Prostate gland (tissue), 2 donors: ENCODE measurements at regions not wholly inside any gene's neighbourhood (a gene's known extent, or its start where the extent isn't known, plus 50 kb on each side); places are given as distances from the start of the nearest gene placed in this dataset.

Experiments used
- DNase-seq: peaks from one replicate; pipeline ENCODE4 v3.0.0-alpha.2; 2019; ENCODE audit warnings: low spot score
- H3K27ac ChIP-seq, 2 donors: fragments of 200-600 bp; sonication (generic); 2 replicates each; pipeline ENCODE4 v1.5.1; 2017 to 2019
- H3K27me3 ChIP-seq: fragments of 200-600 bp; sonication (generic); replicated peaks from 2 replicates; pipeline ENCODE4 v1.5.1; 2019; ENCODE audit not compliant: insufficient read depth
- H3K36me3 ChIP-seq, 2 donors: fragments of 200-600 bp; sonication (generic); 1 replicate in 1 of 2; 2 replicates in 1 of 2; pipeline versions ENCODE4 v1.5.1 to v1.8.1; 2017 to 2019
- H3K4me1 ChIP-seq: fragments of 200-600 bp; sonication (generic); replicated peaks from 2 replicates; pipeline ENCODE4 v1.5.1; 2019
- H3K4me3 ChIP-seq, 2 donors: fragments of 200-600 bp; sonication (generic); 2 replicates each; pipeline ENCODE4 v1.5.1; 2017 to 2019
- H3K9me3 ChIP-seq: fragments of 200-600 bp; sonication (generic); 2 replicates; pipeline ENCODE4 v1.5.1; 2017
- CTCF ChIP-seq, 4 experiments: fragments of 200-600 bp in 2 of 4; fragments of 450-650 bp in 2 of 4; sonication (generic) in 2 of 4; IDR thresholded peaks; 1 replicate in 3 of 4; 2 replicates in 1 of 4; pipeline ENCODE4 v1.5.1; 2016 to 2019; ENCODE audit warnings: antibody characterized with exemption in 4 of 4, mild to moderate bottlenecking in 2 of 4, moderate library complexity in 2 of 4
- POLR2A ChIP-seq: fragments of 450-650 bp; IDR thresholded peaks from one replicate; pipeline ENCODE4 v1.6.1; 2016; ENCODE audit warnings: antibody characterized with exemption, mild to moderate bottlenecking
- POLR2AphosphoS5 ChIP-seq: sonication (generic); formaldehyde crosslinking; IDR thresholded peaks from one replicate; pipeline ENCODE4 v1.6.1; 2017; ENCODE audit warnings: antibody characterized with exemption
- WGBS: methylation state at CpG from one replicate; pipeline ENCODE4 v1.1.5; 2018; 5-methylcytosine and 5-hydroxymethylcytosine counted together
- intact Hi-C: fragments of 100-400 bp; cut with DNase I; formaldehyde crosslinking; loops from one replicate; pipeline ENCODE4 v1.14.2; 2022

DNA sequence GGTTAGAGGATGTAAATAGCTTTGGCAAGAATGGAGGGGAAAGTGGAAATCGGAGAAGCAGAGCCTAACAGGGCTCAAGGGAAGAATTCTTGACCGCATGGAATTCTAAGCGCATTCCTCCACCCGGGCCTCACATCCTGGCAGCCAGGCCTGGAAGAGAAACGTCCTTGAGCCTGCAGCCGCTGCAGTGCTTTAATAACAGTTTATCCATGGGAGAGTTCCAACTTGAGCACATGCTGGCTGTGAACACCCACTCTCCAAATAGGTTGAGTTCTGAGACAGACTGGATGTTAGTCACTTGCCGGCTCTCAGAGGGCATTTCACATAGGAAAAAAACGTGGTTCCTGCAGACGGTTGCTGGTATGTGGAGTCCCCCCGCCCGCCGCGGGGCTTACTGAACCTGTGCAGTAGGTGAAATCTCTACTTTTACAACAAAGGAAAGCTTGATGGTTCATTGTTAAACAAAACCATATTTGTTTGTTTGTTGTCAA lies 61.4 kb upstream of the STEAP1B start:
- Histone ChIP-seq H3K36me3 (no peaks in the 10 kb centered on the region), H3K4me1 (no peaks in the 10 kb centered on the region), H3K9me3 (no peaks in the 10 kb centered on the region), H3K27ac (no peak overlapping the region), H3K27me3 (no peaks in the 10 kb centered on the region), H3K4me3 (no peak overlapping the region)
- DNase-seq: no peak
- peak; percentile 33 for TF ChIP-seq POLR2AphosphoS5
- no peak for TF ChIP-seq CTCF (IDR thresholded peaks at IDR 0.05)
- TF ChIP-seq POLR2A: no peak
- intact Hi-C loops: loop anchor here (2.0 to 5.0 kb wide), 3 partner anchors 165 to 493 kb away; partner anchors contain the start of genes IL6 and TOMM7
- 21% methylated on average over 13 of the region's 13 CpGs for WGBS

GRCh38 chr7:22559829-22560489 lies 60.0 kb upstream of the STEAP1B start:
- Histone ChIP-seq H3K27ac (no peak overlapping the region), H3K27me3 (no peaks in the 10 kb centered on the region), H3K4me3 (no peak overlapping the region), H3K4me1 (no peaks in the 10 kb centered on the region), H3K9me3 (no peaks in the 10 kb centered on the region), H3K36me3 (no peaks in the 10 kb centered on the region)
- DNase-seq: peak; percentile 64
- intact Hi-C loops: loop anchor here (2.0 to 10.0 kb wide), 4 partner anchors 167 to 495 kb away; partner anchors contain the start of genes IL6 and TOMM7
- TF ChIP-seq CTCF (IDR thresholded peaks at IDR 0.05): peak; percentile 66 to 87 (median 86)
- TF ChIP-seq POLR2AphosphoS5: peak; percentile 32
- no peak for TF ChIP-seq POLR2A
- WGBS: 44% methylated on average over 13 of the region's 13 CpGs

- Histone ChIP-seq H3K27ac (no peak overlapping the region), H3K36me3 (no peaks in the 10 kb centered on the region), H3K4me3 (no peak overlapping the region), H3K27me3 (no peaks in the 10 kb centered on the region), H3K9me3 (no peaks in the 10 kb centered on the region), H3K4me1 (no peaks in the 10 kb centered on the region)
- DNase-seq: no peak
- TF ChIP-seq POLR2AphosphoS5 (no peak), CTCF (IDR thresholded peaks at IDR 0.05) (no peak), POLR2A (no peak)
- intact Hi-C loops: loop anchor here (10.0 kb wide), 1 partner anchor 378 kb away; no protein-coding TSS in a partner anchor
- 79% methylated on average over 4 of the region's 4 CpGs for WGBS
These were observed 57.2 kb upstream of the STEAP1B start for GRCh38 chr7:22557167-22557566.

DNA sequence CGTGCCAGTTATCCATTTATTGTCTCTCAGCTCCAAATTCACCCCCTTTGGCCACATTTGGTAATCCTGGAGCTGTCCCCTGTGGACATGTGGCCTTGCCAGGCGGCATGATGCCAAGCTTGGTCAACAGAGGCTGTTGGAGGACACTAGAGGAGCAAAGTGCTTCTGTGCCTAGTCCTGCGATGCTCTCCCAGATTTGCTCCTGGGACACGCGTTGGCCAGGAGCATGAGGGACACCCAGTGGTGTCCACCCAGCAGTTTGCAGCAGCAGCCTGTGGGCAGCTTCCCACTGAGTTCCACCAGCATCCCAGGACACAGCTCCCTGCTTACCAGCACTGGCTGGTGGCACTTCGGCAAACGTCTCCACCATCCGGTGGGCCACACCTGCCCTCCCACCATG lies 55.5 kb upstream of the STEAP1B start:
- 93% methylated on average over 8 of the region's 8 CpGs for WGBS
- intact Hi-C loops: loop anchor here (10.0 kb wide), 1 partner anchor 379 kb away; no protein-coding TSS in a partner anchor

More for the DNA sequence above, 55.5 kb upstream of the STEAP1B start:
- Histone ChIP-seq H3K9me3 (no peaks in the 10 kb centered on the region), H3K27ac (no peak overlapping the region), H3K4me1 (no peaks in the 10 kb centered on the region), H3K27me3 (peaks cover 2% of the 10 kb centered on the region), H3K4me3 (no peak overlapping the region), H3K36me3 (no peaks in the 10 kb centered on the region)
- TF ChIP-seq POLR2AphosphoS5: no peak
- no peak for TF ChIP-seq CTCF (IDR thresholded peaks at IDR 0.05)
- TF ChIP-seq POLR2A: no peak
- no peak for DNase-seq
